OCI-LY7 (cell line): ENCODE measurements at regions not wholly inside any gene's neighbourhood (a gene's known extent, or its start where the extent isn't known, plus 50 kb on each side); places are given as distances from the start of the nearest gene placed in this dataset.

ENCODE experiments used
- CTCF ChIP-seq: fragments of 200-600 bp; sonication (generic); conservative IDR thresholded peaks from 2 replicates; pipeline ENCODE4 v1.5.1; 2014; ENCODE audit warnings: mild to moderate bottlenecking, antibody characterized with exemption, low read length, moderate library complexity, mixed read lengths
- EZH2phosphoT487 ChIP-seq: fragments of 200-600 bp; sonication (generic); IDR thresholded peaks from 2 replicates; pipeline ENCODE4 v1.6.1; 2018; ENCODE audit warnings: low read depth, borderline replicate concordance, mild to moderate bottlenecking, mixed run types, antibody characterized with exemption, low read length, moderate library complexity, mixed read lengths

- TF ChIP-seq CTCF (no peak), EZH2phosphoT487 (no peak)
These were observed 225.8 kb upstream of the TCERG1L start for GRCh38 chr10:131537281-131537680.
